Astrocyte (in vitro differentiated cells and primary cell): ENCODE measurements at regions not wholly inside any gene's neighbourhood (a gene's known extent, or its start where the extent isn't known, plus 50 kb on each side); places are given as distances from the start of the nearest gene placed in this dataset.

Source experiments
- EZH2 ChIP-seq: IDR thresholded peaks from 2 replicates; pipeline ENCODE4 v1.6.1; 2012; ENCODE audit warnings: mild to moderate bottlenecking, low read length, inconsistent platforms; ENCODE audit not compliant: insufficient read depth
- TF ChIP-seq, protein P1 (sequence below): IDR thresholded peaks from 2 replicates; pipeline ENCODE4 v1.5.1; 2011; ENCODE audit warnings: low read depth, mild to moderate bottlenecking, inconsistent platforms, low read length, moderate library complexity; ENCODE audit not compliant: insufficient read depth

DNA sequence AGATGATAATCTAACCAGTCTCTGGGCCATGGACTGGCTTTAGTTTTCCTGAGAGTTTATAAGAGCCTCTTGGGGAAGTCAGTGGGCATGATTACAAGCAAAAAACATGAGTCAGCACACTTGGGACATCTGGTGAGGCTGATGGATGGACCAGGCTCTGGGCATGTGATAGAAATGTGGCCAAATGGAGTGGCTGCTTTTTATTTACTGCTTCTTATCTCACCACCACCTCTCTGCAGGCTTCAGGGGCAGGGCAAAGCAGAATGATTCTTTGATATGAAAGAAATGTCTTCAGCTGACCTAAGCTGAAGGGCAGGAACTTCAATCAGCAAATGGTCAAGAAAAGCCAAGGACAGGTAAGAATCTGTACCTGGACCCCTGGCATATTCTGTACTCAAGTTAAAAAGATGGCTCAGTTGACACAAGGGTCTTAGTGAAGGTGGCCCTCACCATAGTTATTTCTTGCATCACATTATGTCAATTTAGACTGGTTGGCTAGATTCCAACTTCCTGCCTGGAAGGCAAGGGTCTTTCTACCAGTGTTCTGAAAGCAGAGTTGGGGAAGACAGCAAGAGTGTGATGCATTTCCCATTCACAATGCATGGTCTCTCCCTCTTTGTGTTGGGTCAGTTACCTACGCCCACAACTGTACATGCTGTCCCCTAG lies 162.8 kb downstream of the FASLG start:
- no peak for TF ChIP-seq EZH2
- TF ChIP-seq, protein P1, sequence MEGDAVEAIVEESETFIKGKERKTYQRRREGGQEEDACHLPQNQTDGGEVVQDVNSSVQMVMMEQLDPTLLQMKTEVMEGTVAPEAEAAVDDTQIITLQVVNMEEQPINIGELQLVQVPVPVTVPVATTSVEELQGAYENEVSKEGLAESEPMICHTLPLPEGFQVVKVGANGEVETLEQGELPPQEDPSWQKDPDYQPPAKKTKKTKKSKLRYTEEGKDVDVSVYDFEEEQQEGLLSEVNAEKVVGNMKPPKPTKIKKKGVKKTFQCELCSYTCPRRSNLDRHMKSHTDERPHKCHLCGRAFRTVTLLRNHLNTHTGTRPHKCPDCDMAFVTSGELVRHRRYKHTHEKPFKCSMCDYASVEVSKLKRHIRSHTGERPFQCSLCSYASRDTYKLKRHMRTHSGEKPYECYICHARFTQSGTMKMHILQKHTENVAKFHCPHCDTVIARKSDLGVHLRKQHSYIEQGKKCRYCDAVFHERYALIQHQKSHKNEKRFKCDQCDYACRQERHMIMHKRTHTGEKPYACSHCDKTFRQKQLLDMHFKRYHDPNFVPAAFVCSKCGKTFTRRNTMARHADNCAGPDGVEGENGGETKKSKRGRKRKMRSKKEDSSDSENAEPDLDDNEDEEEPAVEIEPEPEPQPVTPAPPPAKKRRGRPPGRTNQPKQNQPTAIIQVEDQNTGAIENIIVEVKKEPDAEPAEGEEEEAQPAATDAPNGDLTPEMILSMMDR: no peak
